H1 (cell line): ENCODE measurements at regions not wholly inside any gene's neighbourhood (a gene's known extent, or its start where the extent isn't known, plus 50 kb on each side); places are given as distances from the start of the nearest gene placed in this dataset.

ENCODE experiments used
- CTCF ChIA-PET: fragments of 300-600 bp; sonication (Branson Sonifier 250); formaldehyde crosslinking; loops from one replicate; lab custom pipeline; 2021; ENCODE audit not compliant: partially characterized antibody; lab: Charles Lee
- POLR2A ChIA-PET: fragments of 300-600 bp; sonication (Branson Sonifier 250); formaldehyde crosslinking; loops from one replicate; lab custom pipeline; 2021; ENCODE audit warnings: inconsistent platforms; ENCODE audit not compliant: partially characterized antibody; lab: Charles Lee
- DNase-seq, 2 experiments: peaks; one replicate each; pipeline versions ENCODE4 v3.0.0 to v3.0.0-alpha.2; 2010 to 2022; ENCODE audit warnings: low spot score in 2 of 2, low read depth in 1 of 2, mixed read lengths in 1 of 2
- FAIRE-seq: peaks from 2 replicates; lab custom pipeline; 2011; peaks lifted over from hg19 to GRCh38; lab: Jason Lieb, UNC
- H2AFZ ChIP-seq: 2 replicates; pipeline ENCODE4 v1.8.1; 2012; ENCODE audit warnings: low read length, inconsistent platforms
- H2AK5ac ChIP-seq: 2 replicates; pipeline ENCODE4 v1.6.1; 2013; ENCODE audit warnings: low read depth, low read length
- H2BK120ac ChIP-seq: replicated peaks from 2 replicates; pipeline ENCODE3; 2013; ENCODE audit warnings: low read depth, low read length, inconsistent platforms
- H2BK12ac ChIP-seq: 2 replicates; pipeline ENCODE4 v1.6.1; 2013; ENCODE audit warnings: low read depth, low read length
- H2BK15ac ChIP-seq: 2 replicates; pipeline ENCODE4 v1.6.1; 2013; ENCODE audit warnings: low read length
- H2BK20ac ChIP-seq: 2 replicates; pipeline ENCODE4 v1.6.1; 2013; ENCODE audit warnings: low read length
- H2BK5ac ChIP-seq: 2 replicates; pipeline ENCODE4 v1.6.1; 2013; ENCODE audit warnings: low read depth, low read length
- H3K14ac ChIP-seq: 2 replicates; pipeline ENCODE4 v1.6.1; 2013; ENCODE audit warnings: inconsistent platforms; ENCODE audit not compliant: insufficient read length
- H3K18ac ChIP-seq: 2 replicates; pipeline ENCODE4 v1.6.1; 2013; ENCODE audit warnings: low read length; ENCODE audit errors: extremely low read depth
- H3K23ac ChIP-seq: 2 replicates; pipeline ENCODE4 v1.6.1; 2013; ENCODE audit warnings: inconsistent platforms; ENCODE audit not compliant: insufficient read length
- H3K23me2 ChIP-seq: 2 replicates; pipeline ENCODE4 v1.6.1; 2013; ENCODE audit warnings: low read depth, low read length
- H3K27ac ChIP-seq: 2 replicates; pipeline ENCODE4 v1.6.1; 2011; ENCODE audit warnings: low read depth, low read length, inconsistent platforms
- H3K27me3 ChIP-seq, 4 experiments: replicated peaks in 1 of 4; 1 replicate in 1 of 4; 2 replicates in 3 of 4; pipeline versions ENCODE4 v1.6.1 to v1.8.1; 2011 to 2013; ENCODE audit warnings: low read length in 3 of 4, mild to moderate bottlenecking in 3 of 4, inconsistent platforms in 2 of 4, mixed read lengths in 2 of 4, moderate library complexity in 1 of 4; ENCODE audit not compliant: control insufficient read depth in 3 of 4, insufficient read depth in 3 of 4; ENCODE audit errors: extremely low read depth in 1 of 4
- H3K36me3 ChIP-seq, 4 experiments: 2 replicates each; pipeline versions ENCODE4 v1.6.1 to v1.8.1; 2011 to 2013; ENCODE audit warnings: mild to moderate bottlenecking in 4 of 4, low read length in 3 of 4, moderate library complexity in 2 of 4, control low read depth in 1 of 4, inconsistent platforms in 1 of 4; ENCODE audit not compliant: insufficient read depth in 4 of 4, control insufficient read depth in 2 of 4
- H3K4ac ChIP-seq: replicated peaks from 2 replicates; pipeline ENCODE3; 2013; ENCODE audit warnings: low read length, low read depth, mixed read lengths, inconsistent platforms; ENCODE audit not compliant: insufficient read length
- H3K4me1 ChIP-seq, 4 experiments: replicated peaks in 1 of 4; 1 replicate in 1 of 4; 2 replicates in 3 of 4; pipeline versions ENCODE4 v1.6.1 to v1.8.1; 2011 to 2013; ENCODE audit warnings: low read length in 3 of 4, inconsistent platforms in 2 of 4, mixed read lengths in 1 of 4; ENCODE audit not compliant: insufficient read depth in 4 of 4, control insufficient read depth in 3 of 4
- H3K4me2 ChIP-seq, 2 experiments: 2 replicates each; pipeline versions ENCODE4 v1.6.1 to v1.8.1; 2011 to 2013; ENCODE audit warnings: low read depth in 2 of 2, low read length in 2 of 2, control low read depth in 1 of 2, inconsistent platforms in 1 of 2, mild to moderate bottlenecking in 1 of 2; ENCODE audit not compliant: insufficient read depth in 1 of 2
- H3K4me3 ChIP-seq, 4 experiments: fragments of 200-600, 300-600 bp in 1 of 4; sonication (generic), shearing (Covaris generic), sonication (Bioruptor Twin) in 1 of 4; 2 replicates each; pipeline versions ENCODE4 v1.5.1 to v1.8.1; 2011 to 2016; ENCODE audit warnings: low read length in 4 of 4, low read depth in 3 of 4, control low read depth in 2 of 4, inconsistent platforms in 2 of 4, mild to moderate bottlenecking in 2 of 4, mixed read lengths in 1 of 4, moderate library complexity in 1 of 4; ENCODE audit not compliant: insufficient read depth in 2 of 4; ENCODE audit errors: extremely low read depth in 1 of 4
- H3K56ac ChIP-seq: replicated peaks from 2 replicates; pipeline ENCODE3; 2013; ENCODE audit warnings: low read depth, mild to moderate bottlenecking, mixed read lengths, low read length, inconsistent platforms; ENCODE audit not compliant: insufficient read length
- H3K79me1 ChIP-seq: 2 replicates; pipeline ENCODE4 v1.6.1; 2013; ENCODE audit warnings: low read depth, low read length, control low read depth
- H3K79me2 ChIP-seq, 2 experiments: 2 replicates each; pipeline versions ENCODE4 v1.6.1 to v1.8.1; 2012 to 2013; ENCODE audit warnings: low read length in 2 of 2, mild to moderate bottlenecking in 2 of 2, inconsistent platforms in 1 of 2; ENCODE audit not compliant: insufficient read depth in 2 of 2, control insufficient read depth in 1 of 2
- H3K9ac ChIP-seq, 4 experiments: replicated peaks in 1 of 4; 1 replicate in 1 of 4; 2 replicates in 3 of 4; pipeline versions ENCODE4 v1.6.1 to v1.8.1; 2011 to 2013; ENCODE audit warnings: low read depth in 3 of 4, low read length in 3 of 4, control low read depth in 2 of 4, mild to moderate bottlenecking in 2 of 4, moderate library complexity in 2 of 4, inconsistent platforms in 1 of 4; ENCODE audit errors: extremely low read depth in 1 of 4
- H3K9me3 ChIP-seq, 2 experiments: 2 replicates each; pipeline versions ENCODE4 v1.6.1 to v1.8.1; 2012 to 2013; ENCODE audit warnings: mild to moderate bottlenecking in 2 of 2, moderate library complexity in 2 of 2, control low read depth in 1 of 2, inconsistent platforms in 1 of 2, low read depth in 1 of 2, low read length in 1 of 2, mixed read lengths in 1 of 2; ENCODE audit not compliant: insufficient read depth in 2 of 2
- H4K20me1 ChIP-seq, 2 experiments: replicated peaks in 1 of 2; 2 replicates each; pipeline versions ENCODE3 to v1.8.1; 2011 to 2013; ENCODE audit warnings: inconsistent platforms in 2 of 2, low read length in 2 of 2, mild to moderate bottlenecking in 1 of 2; ENCODE audit not compliant: insufficient read depth in 2 of 2, control insufficient read depth in 1 of 2
- H4K5ac ChIP-seq: 2 replicates; pipeline ENCODE4 v1.6.1; 2013; ENCODE audit warnings: low read length, low read depth, mixed read lengths, inconsistent platforms; ENCODE audit not compliant: insufficient read length
- H4K8ac ChIP-seq: 2 replicates; pipeline ENCODE4 v1.8.0; 2013; ENCODE audit warnings: mild to moderate bottlenecking, moderate library complexity, low read length, inconsistent platforms; ENCODE audit not compliant: insufficient read depth; ENCODE audit errors: extremely low read depth
- H4K91ac ChIP-seq: replicated peaks from 2 replicates; pipeline ENCODE3; 2013; ENCODE audit warnings: low read length, mixed read lengths, inconsistent platforms; ENCODE audit not compliant: insufficient read length
- CEBPB ChIP-seq: IDR thresholded peaks from 2 replicates; pipeline ENCODE4 v1.6.1; 2012; ENCODE audit warnings: low read depth, low read length
- CHD2 ChIP-seq: IDR thresholded peaks from 2 replicates; pipeline ENCODE4 v1.6.1; 2012; ENCODE audit warnings: low read length, improper control_type of control experiment
- POLR2AphosphoS5 ChIP-seq: IDR thresholded peaks from 2 replicates; pipeline ENCODE4 v1.6.1; 2011; ENCODE audit warnings: low read depth, low read length
- RFX5 ChIP-seq: IDR thresholded peaks from 2 replicates; pipeline ENCODE4 v1.6.1; 2011; ENCODE audit warnings: low read depth, low read length, improper control_type of control experiment, borderline replicate concordance
- SIRT6 ChIP-seq: IDR thresholded peaks from one replicate; pipeline ENCODE4 v1.7.1; 2012; ENCODE audit warnings: low read length, inconsistent platforms
- TAF1 ChIP-seq: IDR thresholded peaks from 2 replicates; pipeline ENCODE4 v1.6.1; 2011; ENCODE audit warnings: mild to moderate bottlenecking, low read depth, low read length
- YY1 ChIP-seq: IDR thresholded peaks from 2 replicates; pipeline ENCODE4 v1.6.1; 2011; ENCODE audit warnings: low read depth, mild to moderate bottlenecking, low read length
- WGBS, 2 experiments: shearing (Covaris generic) in 1 of 2; methylation state at CpG; one replicate each; pipeline versions ENCODE4 v1.1.6 to v1.1.7; 2013 to 2015; ENCODE audit warnings: low lambda C conversion rate in 2 of 2, mixed read lengths in 2 of 2, inconsistent platforms in 1 of 2, low coverage in 1 of 2, missing lambda C conversion rate in 1 of 2; ENCODE audit not compliant: insufficient replicate concordance in 2 of 2, insufficient coverage in 1 of 2, insufficient read length in 1 of 2; ENCODE audit errors: extremely low coverage in 1 of 2, missing lambda C conversion rate in 1 of 2; 5-methylcytosine and 5-hydroxymethylcytosine counted together

DNA sequence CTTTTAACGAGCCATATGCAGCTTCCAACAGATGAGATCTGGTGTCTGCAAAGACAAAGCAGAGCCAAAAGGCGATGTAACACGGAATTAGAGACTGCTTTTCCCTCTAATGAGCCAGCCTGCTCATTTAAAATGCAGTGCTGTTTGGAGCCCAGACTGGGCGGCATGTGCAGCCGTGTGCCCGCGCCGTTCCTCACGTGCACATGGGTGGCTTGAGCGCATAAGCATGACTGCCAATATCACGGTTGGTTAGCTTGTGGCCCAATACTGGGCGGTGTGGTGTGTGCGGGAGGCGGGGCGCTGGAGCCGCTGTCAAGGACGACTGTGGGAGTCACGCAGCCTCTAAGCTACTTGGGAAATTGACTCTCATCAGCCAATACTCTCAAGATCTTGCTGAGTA lies 87.0 kb upstream of the SCOC start:
- POLR2A ChIA-PET = no interaction called here
- Histone ChIP-seq H2BK120ac (no peak overlapping the region), H3K4ac (no peak overlapping the region), H2BK5ac (no peak overlapping the region), H3K9me3 (peaks cover 0 to 12% of the 10 kb centered on the region in 2 experiments; a peak in 2 of 4 replicates), H3K36me3 (no peaks in the 10 kb centered on the region), H2BK20ac (no peak overlapping the region), H3K23me2 (peaks cover 11% of the 10 kb centered on the region), H3K4me1 (peaks cover 0 to 2% (median 0%) of the 10 kb centered on the region in 4 experiments; a peak in 2 of 7 replicates), H3K79me1 (no peaks in the 10 kb centered on the region), H2AFZ (no peak overlapping the region), H4K91ac (no peak overlapping the region), H3K18ac (no peak overlapping the region), H2BK12ac (no peak overlapping the region), H3K14ac (no peak overlapping the region), H3K4me3 (no peak overlapping the region), H3K4me2 (no peak overlapping the region), H4K5ac (no peak overlapping the region), H3K56ac (no peak overlapping the region), H4K20me1 (peaks cover 0 to 10% of the 10 kb centered on the region in 2 experiments), H3K23ac (no peak overlapping the region), H3K79me2 (no peaks in the 10 kb centered on the region), H2AK5ac (no peak overlapping the region; the same call in 1 of the 2 replicates), H3K9ac (no peak overlapping the region), H3K27me3 (no peaks in the 10 kb centered on the region), H2BK15ac (no peak overlapping the region), H4K8ac (no peak overlapping the region; the same call in 1 of the 2 replicates), H3K27ac (no peak overlapping the region)
- DNase-seq = no peak
- FAIRE-seq = no peak
- CTCF ChIA-PET = interaction anchor here (0.7 kb wide), 1 partner anchor 37 kb away, joined by 3 read pairs; no protein-coding TSS in a partner anchor
- 93% methylated on average over 18 of the region's 18 CpGs; no CpG with 5 or more reads in 1 of the 2 experiments for WGBS, 2 experiments
- TF ChIP-seq CEBPB (no peak), TAF1 (no peak), YY1 (no peak), CHD2 (no peak), SIRT6 (no peak), POLR2AphosphoS5 (no peak), RFX5 (no peak)
